ENCODE measurements at regions not wholly inside any gene's neighbourhood (a gene's known extent, or its start where the extent isn't known, plus 50 kb on each side); places are given as distances from the start of the nearest gene placed in this dataset.

DNA sequence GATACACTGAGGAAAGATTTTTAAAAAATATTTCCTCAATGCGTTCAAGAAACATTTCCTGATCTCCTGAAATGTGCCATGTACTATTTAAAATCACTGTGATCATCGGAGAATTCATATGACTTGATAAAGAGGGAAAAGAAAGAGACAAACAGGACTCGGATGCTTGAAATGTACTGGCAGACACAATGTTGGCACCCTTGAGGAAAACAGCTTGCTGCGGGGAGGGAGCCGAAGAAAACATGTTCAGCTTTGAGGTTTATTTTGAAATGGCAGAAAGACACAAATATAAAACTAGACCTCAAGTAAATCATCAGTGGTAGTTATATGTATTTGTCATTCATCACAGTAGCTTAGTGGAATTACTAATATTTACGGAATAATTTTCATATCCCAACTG, 100.9 kb upstream of the BRINP3 start:
- Mint-ChIP-seq H3K27me3 (ENCODE audit: insufficient read depth) (no peaks in the 10 kb centered on the region), H3K4me1 (ENCODE audit: low read depth) (no peaks in the 10 kb centered on the region), H3K36me3 (ENCODE audit: low read depth) (no peaks in the 10 kb centered on the region), H3K27ac (no peak overlapping the region), H3K9me3 (peaks cover 19% of the 10 kb centered on the region), H3K4me3 (no peak overlapping the region)
- DNase-seq, result no peak
- TF ChIP-seq, protein P1, sequence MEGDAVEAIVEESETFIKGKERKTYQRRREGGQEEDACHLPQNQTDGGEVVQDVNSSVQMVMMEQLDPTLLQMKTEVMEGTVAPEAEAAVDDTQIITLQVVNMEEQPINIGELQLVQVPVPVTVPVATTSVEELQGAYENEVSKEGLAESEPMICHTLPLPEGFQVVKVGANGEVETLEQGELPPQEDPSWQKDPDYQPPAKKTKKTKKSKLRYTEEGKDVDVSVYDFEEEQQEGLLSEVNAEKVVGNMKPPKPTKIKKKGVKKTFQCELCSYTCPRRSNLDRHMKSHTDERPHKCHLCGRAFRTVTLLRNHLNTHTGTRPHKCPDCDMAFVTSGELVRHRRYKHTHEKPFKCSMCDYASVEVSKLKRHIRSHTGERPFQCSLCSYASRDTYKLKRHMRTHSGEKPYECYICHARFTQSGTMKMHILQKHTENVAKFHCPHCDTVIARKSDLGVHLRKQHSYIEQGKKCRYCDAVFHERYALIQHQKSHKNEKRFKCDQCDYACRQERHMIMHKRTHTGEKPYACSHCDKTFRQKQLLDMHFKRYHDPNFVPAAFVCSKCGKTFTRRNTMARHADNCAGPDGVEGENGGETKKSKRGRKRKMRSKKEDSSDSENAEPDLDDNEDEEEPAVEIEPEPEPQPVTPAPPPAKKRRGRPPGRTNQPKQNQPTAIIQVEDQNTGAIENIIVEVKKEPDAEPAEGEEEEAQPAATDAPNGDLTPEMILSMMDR (IDR thresholded peaks at IDR 0.05), result no peak

DNA sequence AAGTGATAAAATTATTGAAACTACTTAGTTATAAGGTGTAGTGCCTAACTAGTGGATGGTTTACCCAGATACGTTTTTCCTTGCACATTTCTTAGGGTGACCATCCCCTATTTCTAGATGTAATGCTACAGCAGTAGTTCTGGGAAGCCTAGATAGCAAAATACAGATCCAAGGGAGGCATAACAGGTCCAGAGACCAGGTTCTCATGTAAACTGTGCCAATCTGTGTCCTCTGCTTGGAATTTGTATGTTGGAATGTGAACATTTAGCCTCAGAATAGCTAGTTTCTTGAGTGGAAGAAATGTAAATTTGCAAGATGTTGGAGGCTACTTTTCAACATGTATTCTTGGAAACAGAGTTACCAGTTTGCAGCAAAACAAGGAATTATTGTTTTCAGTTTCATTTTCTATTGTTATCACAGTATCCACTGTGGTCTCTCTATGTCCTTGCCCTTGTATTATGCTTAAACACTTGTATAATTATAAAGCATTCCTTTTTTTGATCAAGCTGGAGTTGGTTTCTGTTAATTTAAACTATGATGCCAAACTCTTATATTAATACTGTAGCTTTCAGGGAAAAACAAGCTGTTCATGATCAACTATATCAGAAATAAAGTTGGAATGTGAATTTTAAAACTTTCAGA, 102.0 kb upstream of the BRINP3 start:
- DNase-seq, result no peak
- H3K4me1 Mint-ChIP-seq (ENCODE audit: low read depth), result no peaks in the 10 kb centered on the region
- H3K27ac Mint-ChIP-seq, result no peak overlapping the region
- H3K9me3 Mint-ChIP-seq, result peaks cover 26% of the 10 kb centered on the region
- TF ChIP-seq, protein P1 (IDR thresholded peaks at IDR 0.05), result no peak
- H3K36me3 Mint-ChIP-seq (ENCODE audit: low read depth), result no peaks in the 10 kb centered on the region
- no peaks in the 10 kb centered on the region for H3K27me3 Mint-ChIP-seq (ENCODE audit: insufficient read depth)
- H3K4me3 Mint-ChIP-seq, result no peak overlapping the region

DNA sequence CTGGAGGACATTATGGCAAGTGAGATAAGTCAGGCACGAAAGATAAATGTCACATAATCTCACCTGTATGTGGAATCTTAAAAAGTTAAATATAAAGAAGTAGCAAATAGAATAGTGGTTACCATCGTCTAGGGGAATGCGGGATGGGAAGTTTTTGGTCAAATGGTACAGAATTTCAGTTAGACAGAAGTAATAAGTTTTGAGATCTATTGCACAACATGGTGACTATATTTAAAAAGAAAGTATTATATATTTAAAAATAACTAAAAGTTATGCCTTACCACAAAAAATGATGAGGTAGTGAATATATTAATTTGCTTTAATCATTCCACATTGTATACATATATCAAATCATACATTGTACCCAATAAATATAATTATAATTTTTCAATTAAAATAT, 106.2 kb upstream of the BRINP3 start:
- TF ChIP-seq, protein P1 (IDR thresholded peaks at IDR 0.05), result no peak
- no peaks in the 10 kb centered on the region for H3K27me3 Mint-ChIP-seq (ENCODE audit: insufficient read depth)
- DNase-seq, result no peak
- no peaks in the 10 kb centered on the region for H3K4me1 Mint-ChIP-seq (ENCODE audit: low read depth)
- no peaks in the 10 kb centered on the region for H3K36me3 Mint-ChIP-seq (ENCODE audit: low read depth)
- no peak overlapping the region for H3K4me3 Mint-ChIP-seq
- H3K9me3 Mint-ChIP-seq, result peaks cover 27% of the 10 kb centered on the region
- H3K27ac Mint-ChIP-seq, result no peak overlapping the region

DNA sequence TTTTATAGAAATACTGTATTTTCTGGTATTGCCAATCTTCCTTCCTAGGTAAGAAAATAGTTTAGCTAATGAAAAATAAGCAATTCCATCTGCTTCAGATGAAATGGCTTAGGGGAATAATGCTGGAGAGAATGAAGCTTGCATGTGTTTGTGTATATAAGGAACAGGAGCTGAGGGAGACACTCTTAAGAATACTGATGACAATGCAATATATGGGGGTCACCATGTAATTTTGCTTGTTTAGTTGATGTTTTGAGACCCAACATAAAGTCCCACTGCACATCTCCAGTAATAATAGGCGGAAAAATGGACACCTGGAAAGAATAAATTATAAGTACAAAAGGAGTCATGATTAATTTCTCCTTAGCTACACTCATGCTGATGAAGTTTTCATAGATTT, 110.8 kb upstream of the BRINP3 start:
- H3K4me3 Mint-ChIP-seq, result no peak overlapping the region
- no peaks in the 10 kb centered on the region for H3K36me3 Mint-ChIP-seq (ENCODE audit: low read depth)
- H3K4me1 Mint-ChIP-seq (ENCODE audit: low read depth), result no peaks in the 10 kb centered on the region
- no peak for DNase-seq
- TF ChIP-seq, protein P1 (IDR thresholded peaks at IDR 0.05), result no peak
- peaks cover 45% of the 10 kb centered on the region for H3K9me3 Mint-ChIP-seq
- no peak overlapping the region for H3K27ac Mint-ChIP-seq
- H3K27me3 Mint-ChIP-seq (ENCODE audit: insufficient read depth), result no peaks in the 10 kb centered on the region

DNA sequence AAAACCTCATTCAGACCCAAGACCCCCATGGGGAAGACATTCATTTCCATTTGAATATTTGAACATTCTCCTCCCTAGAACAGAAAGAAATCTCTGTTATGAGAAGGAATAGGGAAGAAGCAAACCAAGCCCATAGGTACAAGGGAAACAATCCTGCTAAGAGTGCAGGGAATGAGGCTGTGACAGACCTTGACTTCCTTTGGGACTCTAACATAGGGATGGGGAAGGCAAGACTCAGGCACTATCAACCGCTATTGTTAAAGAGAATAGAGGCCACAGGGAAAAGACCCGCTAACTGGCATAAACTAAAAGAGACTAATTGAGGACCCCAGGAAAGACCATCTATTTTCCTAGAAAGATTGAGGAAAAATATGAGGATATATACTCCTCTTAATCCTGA, 117.8 kb upstream of the BRINP3 start:
- Mint-ChIP-seq H3K4me1 (ENCODE audit: low read depth) (no peaks in the 10 kb centered on the region), H3K9me3 (peaks cover 59% of the 10 kb centered on the region), H3K27ac (no peak overlapping the region), H3K4me3 (no peak overlapping the region), H3K27me3 (ENCODE audit: insufficient read depth) (no peaks in the 10 kb centered on the region), H3K36me3 (ENCODE audit: low read depth) (no peaks in the 10 kb centered on the region)
- TF ChIP-seq, protein P1 (IDR thresholded peaks at IDR 0.05), result no peak
- DNase-seq, result no peak

DNA sequence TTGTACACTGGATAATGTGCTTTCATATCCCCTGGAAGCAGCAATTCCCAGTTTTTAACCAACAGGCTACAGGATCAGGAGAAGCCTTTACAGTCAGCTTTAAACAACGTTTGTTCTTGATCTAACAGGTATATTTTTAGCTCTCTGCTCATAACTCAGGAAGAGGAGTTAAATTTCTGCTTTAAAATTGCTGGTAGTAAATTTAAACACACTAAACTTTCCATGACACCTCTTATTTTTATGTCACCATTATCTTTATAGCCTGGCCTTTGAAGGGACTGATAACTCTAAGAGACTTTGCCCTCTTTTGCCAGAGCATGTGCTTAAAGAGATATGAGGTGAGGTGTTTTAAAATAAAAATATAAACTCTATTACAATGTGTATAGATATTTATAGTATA, 119.6 kb upstream of the BRINP3 start:
- no peak for DNase-seq
- Mint-ChIP-seq H3K36me3 (ENCODE audit: low read depth) (no peaks in the 10 kb centered on the region), H3K9me3 (peaks cover 55% of the 10 kb centered on the region), H3K27me3 (ENCODE audit: insufficient read depth) (no peaks in the 10 kb centered on the region), H3K4me1 (ENCODE audit: low read depth) (no peaks in the 10 kb centered on the region), H3K4me3 (no peak overlapping the region), H3K27ac (no peak overlapping the region)
- TF ChIP-seq, protein P1 (IDR thresholded peaks at IDR 0.05), result no peak
